ENCODE measurements at regions not wholly inside any gene's neighbourhood (a gene's known extent, or its start where the extent isn't known, plus 50 kb on each side); places are given as distances from the start of the nearest gene placed in this dataset.
"Not testable (repeated sequence)": the region's sequence is repeated elsewhere in the genome, so short reads cannot be mapped to it uniquely, and the experiment has no call there.

GRCh38 chr1:245000872-245001188 is 136.5 kb upstream of the HNRNPU start:
- intact Hi-C loops (cut with DNase I; ENCODE audit: low total_unique reads) = no loop called here
- Histone ChIP-seq H3K36me3 (no peaks in the 10 kb centered on the region), H3K27ac (no peak overlapping the region), H3K27me3 (no peaks in the 10 kb centered on the region), H3K4me3 (no peak overlapping the region), H3K4me1 (no peaks in the 10 kb centered on the region), H3K9me3 (no peaks in the 10 kb centered on the region)
- DNase-seq = no peak
- TF ChIP-seq CTCF (IDR thresholded peaks at IDR 0.05) (no peak), POLR2A (IDR thresholded peaks at IDR 0.05) (no peak)

- intact Hi-C loops (cut with DNase I; ENCODE audit: low total_unique reads) = not testable (repeated sequence)
Measured at GRCh38 chr1:244999644-245000043, 135.3 kb upstream of the HNRNPU start.

GRCh38 chr1:244998717-244999346 is 134.5 kb upstream of the HNRNPU start:
- no peak overlapping the region for H3K27ac ChIP-seq
- H3K36me3 ChIP-seq = no peaks in the 10 kb centered on the region
- intact Hi-C loops (cut with DNase I; ENCODE audit: low total_unique reads) = no loop called here
- no peaks in the 10 kb centered on the region for H3K27me3 ChIP-seq
- no peak for DNase-seq
- H3K4me3 ChIP-seq = no peak overlapping the region
- no peaks in the 10 kb centered on the region for H3K9me3 ChIP-seq
- no peak for TF ChIP-seq CTCF (IDR thresholded peaks at IDR 0.05)
- TF ChIP-seq POLR2A (IDR thresholded peaks at IDR 0.05) = no peak
- H3K4me1 ChIP-seq = no peaks in the 10 kb centered on the region

More at GRCh38 chr1:244999644-245000043, 135.3 kb upstream of the HNRNPU start:
- H3K27ac ChIP-seq, H3K36me3 ChIP-seq, H3K9me3 ChIP-seq, H3K4me3 ChIP-seq, H3K4me1 ChIP-seq, DNase-seq, H3K27me3 ChIP-seq: not testable (repeated sequence)

- intact Hi-C loops (cut with DNase I; ENCODE audit: low total_unique reads) = no loop called here
- no peaks in the 10 kb centered on the region for H3K27me3 ChIP-seq
Measured at GRCh38 chr1:244995602-244996400, 131.5 kb upstream of the HNRNPU start.

GRCh38 chr1:244992833-244993232 is 128.5 kb upstream of the HNRNPU start:
- Histone ChIP-seq H3K9me3 (no peaks in the 10 kb centered on the region), H3K27me3 (no peaks in the 10 kb centered on the region), H3K4me3 (no peak overlapping the region), H3K27ac (no peak overlapping the region), H3K4me1 (no peaks in the 10 kb centered on the region), H3K36me3 (no peaks in the 10 kb centered on the region)
- intact Hi-C loops (cut with DNase I; ENCODE audit: low total_unique reads) = no loop called here
- no peak for TF ChIP-seq POLR2A (IDR thresholded peaks at IDR 0.05)
- no peak for TF ChIP-seq CTCF (IDR thresholded peaks at IDR 0.05)
- no peak for DNase-seq

More at GRCh38 chr1:244995602-244996400, 131.5 kb upstream of the HNRNPU start:
- H3K4me1 ChIP-seq = no peaks in the 10 kb centered on the region
- no peaks in the 10 kb centered on the region for H3K9me3 ChIP-seq
- no peak for DNase-seq
- no peak overlapping the region for H3K27ac ChIP-seq
- TF ChIP-seq CTCF (IDR thresholded peaks at IDR 0.05) (no peak), POLR2A (IDR thresholded peaks at IDR 0.05) (no peak)
- H3K4me3 ChIP-seq = no peak overlapping the region
- no peaks in the 10 kb centered on the region for H3K36me3 ChIP-seq
